ENCODE measurements at regions not wholly inside any gene's neighbourhood (a gene's known extent, or its start where the extent isn't known, plus 50 kb on each side); places are given as distances from the start of the nearest gene placed in this dataset.
"Not testable (repeated sequence)": the region's sequence is repeated elsewhere in the genome, so short reads cannot be mapped to it uniquely, and the experiment has no call there.

GRCh38 chr2:34787341-34787740 is 1188.2 kb upstream of the FAM98A start:
- DNase-seq = no peak

GRCh38 chr2:34785206-34785785 is 1186.2 kb upstream of the FAM98A start:
- no peak for DNase-seq

- DNase-seq = no peak
Measured at GRCh38 chr2:34784701-34785100, 1185.6 kb upstream of the FAM98A start.

DNA sequence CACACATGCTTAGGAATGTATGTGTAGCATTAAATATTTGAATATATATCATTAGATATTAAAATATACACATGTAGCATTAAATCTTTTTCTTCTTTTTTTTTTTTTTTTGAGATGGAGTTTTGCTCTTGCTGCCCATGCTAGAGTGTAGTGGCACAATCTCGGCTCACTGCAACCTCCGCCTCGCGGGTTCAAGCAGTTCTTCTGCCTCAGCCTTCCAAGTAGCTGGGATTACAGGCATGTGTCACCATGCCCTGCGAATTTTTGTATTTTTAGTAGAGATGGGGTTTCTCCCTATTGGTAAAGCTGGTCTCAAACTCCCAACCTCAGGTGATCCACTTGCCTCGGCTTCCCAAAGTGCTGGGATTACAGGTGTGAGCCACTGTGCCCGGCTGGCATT is 1151.6 kb upstream of the FAM98A start:
- not testable (repeated sequence) for DNase-seq

- DNase-seq = no peak
Measured at GRCh38 chr2:34747643-34748042, 1148.5 kb upstream of the FAM98A start.

DNA sequence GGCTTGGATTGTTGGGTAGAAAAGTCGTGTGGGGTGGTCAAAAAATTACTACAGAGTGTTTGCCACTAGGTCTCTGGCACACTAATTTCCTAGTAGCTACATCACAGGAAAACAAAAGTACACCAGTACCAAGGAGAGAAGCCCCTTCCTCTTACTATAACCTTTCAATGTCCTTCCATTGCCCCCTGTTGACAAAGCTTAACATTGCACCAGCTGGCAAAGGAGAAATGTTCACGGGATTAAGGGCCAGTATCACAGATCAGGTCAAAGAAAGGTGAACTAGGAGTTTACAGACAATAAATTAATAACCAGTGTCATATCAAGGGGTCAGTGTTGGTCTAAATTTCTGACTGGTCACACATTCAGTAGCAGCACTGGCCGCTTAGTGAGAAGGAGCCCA is 1139.6 kb upstream of the FAM98A start:
- DNase-seq = no peak

- DNase-seq = no peak
Measured at GRCh38 chr2:34737146-34737545, 1138.0 kb upstream of the FAM98A start.

GRCh38 chr2:34736482-34736881 is 1137.4 kb upstream of the FAM98A start:
- no peak for DNase-seq

DNA sequence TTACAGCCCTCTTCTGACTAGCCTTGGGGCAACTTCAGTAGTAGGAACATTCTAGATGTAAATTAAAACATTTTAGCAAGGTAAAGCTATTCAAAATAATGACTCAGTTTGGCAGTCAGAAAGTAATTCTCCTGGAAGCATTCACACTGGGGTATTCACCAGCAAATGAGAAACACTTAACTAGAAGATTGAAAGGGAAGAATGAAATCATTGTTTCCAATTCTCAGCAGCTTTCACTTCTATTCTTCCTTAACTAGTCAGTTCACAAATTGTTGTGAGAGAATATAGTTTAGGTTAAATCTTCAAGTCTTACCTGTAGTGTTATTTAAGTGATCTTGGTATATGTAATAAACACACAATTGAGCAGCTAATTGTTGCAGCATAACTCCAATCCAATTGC is 1135.6 kb upstream of the FAM98A start:
- DNase-seq = no peak

- no peak for DNase-seq
Measured at GRCh38 chr2:34734042-34734441, 1134.9 kb upstream of the FAM98A start.

GRCh38 chr2:34731292-34731691 is 1132.2 kb upstream of the FAM98A start:
- no peak for DNase-seq

- no peak for DNase-seq
Measured at GRCh38 chr2:34729845-34730244, 1130.7 kb upstream of the FAM98A start.

- no peak for DNase-seq
Measured at GRCh38 chr2:34724107-34724506, 1125.0 kb upstream of the FAM98A start.

DNA sequence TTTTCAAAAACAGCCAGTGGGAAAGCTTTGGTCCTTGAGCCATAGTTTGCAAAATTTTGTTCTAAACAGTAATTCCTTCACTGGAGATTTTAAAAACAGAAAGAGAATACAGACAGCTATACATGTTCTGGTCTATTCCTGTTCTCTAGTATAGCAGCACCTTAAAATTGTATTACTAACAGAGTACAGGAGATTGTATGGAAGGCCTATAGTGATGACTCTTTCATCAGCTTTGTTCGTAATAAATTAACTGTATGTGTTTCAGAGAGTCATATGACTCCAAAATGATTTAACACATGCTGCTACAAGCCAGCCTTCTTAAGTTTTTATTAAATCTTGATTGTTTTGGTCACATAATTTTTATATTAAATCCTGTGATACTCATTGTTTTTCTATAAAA is 1124.6 kb upstream of the FAM98A start:
- no peak for DNase-seq

DNA sequence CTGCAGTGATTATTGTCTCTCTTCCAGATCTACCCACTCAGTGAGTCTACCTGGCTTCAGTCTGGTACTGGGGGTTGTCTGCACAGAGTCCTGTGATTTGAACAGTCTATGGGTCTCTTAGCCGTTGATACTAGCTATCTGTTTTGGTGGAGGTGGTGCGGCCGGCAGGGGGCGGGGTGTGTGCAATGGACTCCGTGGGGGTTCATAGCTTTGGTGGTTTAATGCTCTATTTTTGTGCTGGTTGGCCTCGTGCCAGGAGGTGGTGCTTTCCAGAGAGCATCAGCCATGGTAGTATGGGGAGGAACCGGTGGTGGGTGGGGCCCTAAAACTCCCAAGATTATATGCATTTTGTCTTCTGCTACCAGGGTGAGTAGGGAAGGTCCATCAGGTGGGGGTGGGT is 1120.1 kb upstream of the FAM98A start:
- DNase-seq = no peak

- DNase-seq = no peak
Measured at GRCh38 chr2:34705551-34706247, 1106.6 kb upstream of the FAM98A start.

DNA sequence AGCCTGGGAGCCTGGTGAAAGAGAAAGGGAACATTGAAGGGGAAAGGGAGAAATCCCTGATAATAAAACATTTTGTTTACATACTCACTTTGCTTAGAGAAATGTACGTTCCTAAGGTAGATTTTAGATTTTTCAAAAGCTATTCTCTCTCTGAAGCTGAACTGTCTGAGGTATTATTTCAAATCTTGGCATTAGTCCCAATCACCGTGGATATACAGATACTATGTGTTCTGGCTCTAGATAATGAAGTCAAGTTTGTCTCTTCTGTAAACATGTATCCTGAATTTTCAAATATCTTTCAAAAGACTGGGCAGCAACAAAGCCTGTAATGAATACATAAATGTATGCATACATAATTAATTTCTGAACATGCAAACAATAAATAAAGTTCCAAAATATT is 1104.2 kb upstream of the FAM98A start:
- no peak for DNase-seq

DNA sequence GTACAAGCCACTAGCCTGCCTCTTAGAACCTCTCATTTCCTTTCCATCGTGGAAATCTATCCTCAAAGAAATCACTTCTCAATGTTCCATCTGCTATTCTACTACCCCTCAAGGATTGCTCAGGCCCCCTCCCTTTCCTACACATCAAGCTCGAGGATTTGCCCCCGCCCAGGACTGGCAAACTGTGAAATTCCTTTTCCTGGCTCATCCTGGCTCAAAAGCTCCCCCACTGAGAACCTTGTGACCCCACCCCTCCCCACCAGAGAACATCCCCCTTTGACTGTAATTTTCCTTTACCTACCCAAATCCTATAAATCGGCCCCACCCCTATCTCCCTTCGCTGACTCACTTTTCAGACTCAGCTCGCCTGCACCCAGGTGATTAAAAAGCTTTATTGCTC is 1103.3 kb upstream of the FAM98A start:
- not testable (repeated sequence) for DNase-seq

DNA sequence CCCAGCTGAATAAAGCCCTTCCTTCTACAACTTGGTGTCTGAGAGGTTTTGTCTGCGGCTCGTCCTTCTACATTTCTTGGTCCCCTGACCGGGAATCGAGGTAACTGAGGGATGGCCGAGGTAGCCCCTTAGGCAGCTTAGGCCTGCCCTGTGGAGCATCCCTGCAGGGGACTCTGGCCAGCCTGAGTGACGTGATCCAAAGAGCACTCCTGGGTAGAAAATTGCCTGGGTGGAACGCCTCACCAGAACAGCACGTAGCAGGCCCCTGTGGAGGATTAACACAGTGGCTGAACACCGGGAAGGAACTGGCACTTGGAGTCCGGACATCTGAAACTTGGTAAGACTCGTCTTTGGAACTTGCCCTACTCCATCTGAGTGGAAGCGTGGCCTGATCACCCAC is 1078.5 kb upstream of the FAM98A start:
- DNase-seq = not testable (repeated sequence)

GRCh38 chr2:34677119-34677531 is 1078.0 kb upstream of the FAM98A start:
- not testable (repeated sequence) for DNase-seq

- no peak for DNase-seq
Measured at GRCh38 chr2:34670482-34670881, 1071.4 kb upstream of the FAM98A start.

DNA sequence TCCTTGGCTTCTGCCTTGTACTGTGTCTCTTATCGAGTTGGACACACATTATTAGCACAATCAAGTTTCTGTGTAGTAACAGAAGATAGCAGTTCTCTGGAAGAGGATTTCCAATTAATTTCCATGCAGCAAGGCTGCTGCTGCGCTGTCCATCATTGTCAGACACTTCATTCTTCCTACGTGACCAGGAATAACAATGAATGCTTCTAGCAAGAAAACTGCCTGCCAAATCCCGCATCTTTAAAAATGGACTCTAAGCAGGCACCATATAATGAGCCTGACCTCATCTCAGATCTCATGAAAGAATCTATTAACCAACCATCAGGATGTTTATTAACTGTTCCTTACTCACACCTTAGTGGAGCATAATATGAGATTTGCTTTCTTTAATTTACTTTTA is 1067.7 kb upstream of the FAM98A start:
- no peak for DNase-seq

DNA sequence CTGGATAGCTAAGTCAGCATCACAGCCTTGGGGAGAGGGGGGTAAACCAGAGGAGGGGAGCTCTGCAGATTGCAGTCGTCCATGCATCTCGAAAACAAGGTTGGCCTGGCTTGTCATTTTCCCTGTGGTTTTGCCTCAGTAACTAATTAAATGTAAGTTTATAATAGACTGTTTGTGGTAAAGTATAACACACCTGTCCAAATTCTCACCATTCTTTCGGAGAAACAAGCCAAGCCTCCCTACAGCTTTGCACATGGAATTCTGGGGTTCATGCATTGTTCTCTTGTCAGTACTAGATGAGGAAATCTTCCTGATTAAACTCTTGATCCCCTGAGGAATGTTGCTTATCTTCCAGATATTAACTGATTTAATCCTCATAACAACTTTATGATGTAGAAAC is 1065.2 kb upstream of the FAM98A start:
- DNase-seq = no peak

GRCh38 chr2:34663314-34663713 is 1064.2 kb upstream of the FAM98A start:
- no peak for DNase-seq

DNA sequence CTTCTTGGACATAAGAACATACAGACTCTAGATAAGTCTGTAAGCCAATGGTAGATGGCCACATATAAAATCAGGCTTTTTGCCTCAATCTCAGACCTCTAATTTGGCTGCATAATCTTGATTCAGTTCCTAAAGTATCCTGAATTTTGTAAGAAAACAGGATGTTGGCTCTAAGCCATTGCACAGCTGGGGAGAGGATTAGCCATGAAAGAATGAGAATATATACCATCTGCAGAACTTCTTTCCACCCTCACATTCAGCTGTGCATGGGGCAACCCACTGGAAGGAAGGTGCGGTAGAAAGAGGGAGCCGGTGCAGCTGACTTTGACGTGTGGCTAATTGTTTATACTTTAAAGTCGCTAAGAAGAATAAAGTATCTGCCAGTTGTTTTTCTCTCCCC is 1061.6 kb upstream of the FAM98A start:
- DNase-seq = no peak

All from 8988T (cell line).